Stimulated activated CD8-positive, alpha-beta memory T cell treated with anti-CD3 and anti-CD28 coated beads, Interleukin-2, amount 100 ng/mL, for 1 hour (primary cell): ENCODE measurements at regions not wholly inside any gene's neighbourhood (a gene's known extent, or its start where the extent isn't known, plus 50 kb on each side); places are given as distances from the start of the nearest gene placed in this dataset.
"Not testable (repeated sequence)": the region's sequence is repeated elsewhere in the genome, so short reads cannot be mapped to it uniquely, and the experiment has no call there.

Experiments used
- DNase-seq, 2 donors: peaks; one replicate each; pipeline ENCODE4 v3.0.0-alpha.2; 2020; ENCODE audit warnings: low read depth in 2 of 2

DNA sequence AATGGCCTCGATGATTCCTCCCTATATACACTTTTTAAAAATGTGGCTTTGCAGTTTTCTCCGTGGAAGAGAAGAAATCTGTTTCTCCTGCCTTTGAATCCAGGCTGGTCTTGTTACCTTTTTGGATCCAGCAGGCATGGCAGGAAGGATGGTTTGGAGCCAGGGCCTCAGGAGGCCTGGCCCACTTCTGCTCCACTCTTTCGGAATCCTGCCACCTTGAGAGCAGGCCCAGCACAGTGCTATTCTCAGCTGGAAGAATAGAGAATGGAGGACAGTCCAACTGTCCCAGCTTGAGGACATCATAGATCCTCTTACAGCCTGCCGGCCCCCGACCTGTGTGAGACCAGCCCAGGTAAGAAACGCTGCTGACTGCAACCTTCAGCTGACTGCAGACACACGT, 421.5 kb downstream of the FUT8 start:
- DNase-seq, result no peak

DNA sequence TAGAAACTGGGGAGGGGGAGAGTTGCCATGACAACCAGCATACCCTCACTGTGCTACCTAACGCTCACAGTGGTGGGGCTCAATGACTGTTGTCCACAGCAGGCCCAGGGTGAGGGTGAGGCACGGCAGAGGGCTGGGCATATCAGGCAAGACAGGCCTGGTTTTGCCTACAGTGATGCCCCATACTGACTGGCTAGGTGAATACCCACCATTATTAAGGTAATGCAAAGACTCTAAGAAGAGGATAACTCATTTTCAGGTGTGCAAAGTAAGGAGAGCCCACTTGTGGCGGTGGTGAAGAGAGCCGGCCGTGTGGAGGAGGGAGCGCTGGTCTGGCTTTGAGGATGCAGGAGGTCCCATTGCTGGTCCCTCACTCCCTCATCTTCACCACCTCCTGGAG, 422.3 kb downstream of the FUT8 start:
- DNase-seq, result no peak

DNA sequence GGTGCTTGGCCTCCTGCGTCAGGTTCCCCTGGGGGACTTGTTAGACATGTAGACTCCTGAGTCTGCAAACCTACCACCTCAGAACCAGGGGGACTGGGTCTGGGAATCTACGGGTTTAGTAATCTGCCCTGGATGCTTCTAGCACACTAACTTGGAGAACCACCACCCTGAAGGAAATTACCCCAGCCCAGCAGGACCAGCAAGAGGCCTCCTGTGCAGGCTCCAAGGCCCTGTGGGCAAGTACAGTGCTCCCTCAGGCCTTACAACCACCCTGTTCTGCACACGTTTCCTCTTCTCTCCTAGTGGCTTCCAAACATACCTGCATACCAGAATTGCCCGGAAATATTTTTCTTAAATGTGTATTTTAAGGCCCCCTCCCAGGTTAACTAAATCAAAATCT, 423.0 kb downstream of the FUT8 start:
- DNase-seq, result no peak

DNA sequence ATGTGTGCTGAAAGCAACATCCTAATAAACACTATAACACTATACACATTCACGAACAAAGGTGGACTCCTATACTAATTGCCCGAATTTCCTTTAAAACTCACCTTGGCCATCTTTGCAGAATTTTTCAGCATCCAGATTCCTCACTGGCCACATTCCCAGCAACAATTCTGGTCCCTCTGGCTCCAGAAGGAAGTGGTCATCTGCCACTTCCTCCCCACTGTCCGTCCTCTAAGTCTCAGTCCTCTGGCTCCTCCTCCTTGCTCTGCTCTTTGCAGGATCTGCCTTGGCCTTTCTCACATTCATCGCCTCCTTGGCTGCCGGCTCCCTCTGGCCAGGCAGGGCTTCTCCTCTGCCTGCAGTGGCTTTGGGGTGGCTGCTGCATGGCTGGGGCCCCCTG, 426.0 kb downstream of the FUT8 start:
- no peak for DNase-seq

DNA sequence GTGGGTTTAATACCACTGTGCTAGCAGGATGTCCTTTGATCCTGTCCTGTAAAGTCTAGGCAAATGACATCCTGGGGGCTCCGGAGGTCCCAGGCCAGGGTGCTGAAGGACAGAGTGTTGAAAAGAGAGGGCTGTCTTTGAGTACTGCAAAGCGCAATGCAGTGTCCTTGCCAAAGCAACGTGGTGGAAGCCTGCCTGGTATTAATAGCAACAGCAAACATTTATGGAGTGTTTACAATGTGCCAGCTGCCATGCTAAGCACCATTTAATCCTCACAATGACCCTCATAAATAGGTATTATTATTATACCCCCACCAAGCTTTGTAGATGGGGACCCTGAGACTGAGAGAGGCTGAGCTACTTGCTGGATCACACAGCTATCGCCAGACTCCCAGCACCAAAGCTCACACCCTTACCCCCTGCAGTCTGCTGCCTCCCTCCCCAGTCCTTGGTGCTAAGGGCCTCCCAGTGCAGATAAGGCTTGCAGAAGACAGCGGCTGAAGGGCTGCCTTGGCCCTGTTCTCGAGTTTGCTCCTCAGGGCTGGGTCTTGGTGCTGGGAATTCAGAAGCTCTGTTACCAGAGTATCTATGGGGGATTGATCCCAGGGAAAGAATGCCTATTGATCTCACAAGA, 427.7 kb downstream of the FUT8 start:
- no peak for DNase-seq

DNA sequence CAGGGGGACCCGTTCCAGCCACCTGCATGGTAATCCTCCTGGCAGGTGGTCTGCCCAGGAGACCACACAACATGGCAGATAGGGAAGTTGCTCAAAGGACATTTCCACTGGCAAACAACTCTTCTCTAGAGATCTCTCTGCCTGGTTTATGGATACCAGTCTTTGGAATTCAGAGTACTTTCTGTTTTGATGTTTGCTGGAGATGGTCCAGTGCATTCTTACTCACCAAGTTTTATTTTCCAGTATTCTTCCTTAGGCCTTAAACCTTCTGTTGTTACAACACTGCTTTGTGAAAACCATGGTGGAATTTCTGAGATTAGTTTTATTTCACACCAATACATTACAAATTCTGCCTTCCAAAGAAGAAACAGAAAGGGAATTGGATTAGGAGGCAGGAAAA, 428.3 kb downstream of the FUT8 start:
- DNase-seq, result no peak

DNA sequence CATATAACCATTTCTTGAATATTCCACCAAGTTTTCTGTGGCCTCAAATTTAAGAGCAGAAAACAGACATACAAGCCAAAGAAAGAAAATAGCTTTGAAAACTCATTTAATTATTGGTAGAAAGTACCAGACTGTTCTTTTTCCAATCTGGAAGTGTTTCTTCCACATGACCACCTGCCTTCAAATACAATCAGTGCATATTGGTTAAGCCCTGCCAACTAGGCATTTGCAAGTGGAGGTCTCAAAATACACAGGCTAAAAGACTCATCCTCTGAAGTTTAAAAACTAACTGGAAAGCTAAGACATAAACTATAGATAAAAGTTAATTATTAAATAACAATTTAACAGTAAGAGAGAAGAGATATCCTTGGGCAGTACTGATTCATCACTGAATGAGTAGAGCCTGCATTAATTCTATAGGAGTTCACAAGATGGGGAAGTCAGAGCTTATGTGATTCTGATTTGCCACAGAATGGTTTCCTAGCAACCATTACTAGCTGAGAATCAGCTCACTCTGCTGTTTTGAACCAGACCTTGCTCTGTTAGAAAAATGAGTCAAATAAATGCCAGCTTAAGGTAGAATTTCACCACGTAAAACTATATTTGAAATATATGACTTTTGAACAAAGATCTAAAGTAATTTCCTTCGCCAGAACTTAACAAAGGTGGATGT, 433.8 kb downstream of the FUT8 start:
- no peak for DNase-seq

DNA sequence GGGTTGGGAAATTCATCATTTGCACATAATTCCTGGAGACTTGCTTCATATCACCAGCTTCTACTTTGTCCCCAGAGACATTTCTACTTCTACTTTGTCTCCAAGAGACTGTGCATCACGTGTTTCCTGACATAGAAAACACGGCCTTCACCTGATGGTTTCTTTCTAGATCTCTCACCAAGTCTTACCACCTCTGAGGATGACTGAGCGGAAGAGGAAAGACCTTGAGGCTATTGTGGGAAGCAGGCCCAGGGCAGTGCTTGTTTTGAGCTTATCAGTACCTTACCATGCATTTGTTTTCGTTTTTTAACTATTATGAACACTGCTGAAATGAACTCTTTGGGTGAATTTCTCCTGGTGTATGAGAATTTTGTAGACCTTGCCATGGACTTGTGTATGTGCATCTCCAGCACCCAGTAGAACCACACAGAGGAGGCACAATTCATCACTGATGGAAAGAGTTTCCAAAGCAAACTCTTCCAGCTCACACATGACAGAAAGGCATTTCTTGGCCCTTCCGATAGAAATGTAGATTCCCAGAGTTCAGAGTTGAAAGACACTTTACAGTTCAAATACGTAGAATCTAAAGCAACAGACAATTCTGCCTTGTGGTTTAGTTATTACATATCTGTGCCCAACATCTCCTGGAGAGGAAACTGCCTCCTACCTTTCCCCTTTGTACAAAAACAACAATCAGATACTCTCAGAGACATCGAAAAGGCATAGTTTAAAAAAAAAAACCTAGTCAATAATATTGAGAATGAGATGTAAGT, 434.7 kb downstream of the FUT8 start:
- DNase-seq, result peak in 1 of 2 donors; percentile 34

DNA sequence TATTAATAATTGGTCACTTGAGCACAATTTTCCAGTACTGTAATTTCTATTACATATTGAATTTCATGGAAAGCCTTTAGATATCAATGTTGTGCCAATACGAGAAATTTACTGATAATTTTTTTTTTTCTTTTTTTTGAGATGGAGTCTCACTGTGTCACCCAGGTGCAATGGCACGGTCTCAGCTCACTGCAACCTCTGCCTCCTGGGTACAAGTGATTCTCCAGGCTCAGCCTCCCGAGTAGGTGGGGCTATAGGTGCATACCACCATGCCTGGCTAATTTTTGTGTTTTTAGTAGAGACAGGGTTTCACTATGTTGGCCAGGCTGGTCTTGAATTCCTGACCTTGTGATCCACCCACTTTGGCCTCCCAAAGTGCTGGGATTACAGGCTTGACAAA, 435.4 kb downstream of the FUT8 start:
- DNase-seq, result not testable (repeated sequence)

DNA sequence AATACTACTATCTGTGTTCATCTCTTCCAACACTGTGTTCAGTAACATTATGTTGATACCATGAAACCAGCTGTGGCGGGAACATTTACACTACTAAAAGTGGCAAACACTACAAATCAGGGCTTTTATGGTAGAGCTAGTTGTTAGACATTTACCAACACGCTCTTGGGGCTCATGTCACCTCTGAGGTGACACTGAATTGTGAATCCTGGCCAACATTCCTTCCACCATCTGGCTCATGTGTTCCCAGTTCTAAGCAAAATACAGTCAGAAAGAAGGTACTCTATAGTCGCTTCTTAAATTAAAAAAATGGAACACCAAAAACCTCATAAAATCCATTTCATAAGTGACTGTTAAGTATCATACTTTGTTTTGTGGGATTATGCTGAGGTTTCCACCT, 436.6 kb downstream of the FUT8 start:
- no peak for DNase-seq

DNA sequence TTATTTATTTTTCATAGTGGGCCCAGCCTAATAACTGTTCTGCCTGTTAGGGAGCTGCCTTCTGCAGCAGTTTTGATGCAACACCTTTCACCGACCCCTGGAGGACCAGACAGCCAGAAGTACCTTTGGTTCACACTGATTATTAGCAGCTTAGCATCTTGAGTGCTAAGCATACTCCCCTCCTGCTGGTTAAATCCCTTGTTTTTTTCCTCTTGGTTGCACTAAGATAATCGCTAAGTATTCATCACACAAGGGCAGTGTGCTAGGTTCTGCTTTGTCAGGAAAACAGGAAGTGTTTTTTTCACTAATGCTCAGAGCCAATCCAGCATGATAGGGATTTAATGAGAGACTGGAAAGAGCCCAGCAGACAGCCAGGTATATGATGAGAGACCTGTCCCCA, 437.0 kb downstream of the FUT8 start:
- no peak for DNase-seq

DNA sequence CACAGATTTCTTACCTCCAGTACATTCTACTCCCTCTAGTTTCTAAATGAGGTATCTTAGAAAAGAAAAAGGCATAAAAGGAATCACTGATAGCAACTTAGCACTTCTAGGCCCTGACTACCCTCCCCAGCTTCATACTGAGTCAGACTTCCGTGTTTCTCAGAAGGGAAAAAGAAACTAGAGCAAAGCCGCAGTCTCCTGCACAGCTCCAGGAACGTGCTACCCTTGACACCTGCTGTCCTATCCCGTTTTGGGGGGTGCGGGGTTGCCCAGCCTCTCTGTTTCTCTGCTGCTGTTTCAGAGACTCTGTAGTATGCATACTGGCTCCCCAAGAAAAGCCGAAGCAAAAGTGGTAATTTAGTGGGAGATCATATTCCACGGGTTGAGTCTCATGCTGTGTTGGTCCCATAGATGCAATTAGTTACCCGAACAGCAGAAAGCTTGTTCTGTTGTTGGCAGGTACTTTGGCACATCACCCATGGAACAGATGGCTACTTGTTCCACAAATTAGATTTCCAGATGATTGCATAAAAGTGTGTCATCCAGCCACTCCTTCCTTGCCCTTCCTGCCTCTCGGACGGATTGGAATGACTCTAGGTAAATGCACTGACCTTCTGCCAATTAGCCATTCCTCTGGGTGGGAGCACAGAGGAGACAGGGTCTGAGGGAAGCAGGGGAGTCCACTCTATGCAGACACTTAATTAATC, 438.1 kb downstream of the FUT8 start:
- DNase-seq, result peak; percentile 13 to 31

DNA sequence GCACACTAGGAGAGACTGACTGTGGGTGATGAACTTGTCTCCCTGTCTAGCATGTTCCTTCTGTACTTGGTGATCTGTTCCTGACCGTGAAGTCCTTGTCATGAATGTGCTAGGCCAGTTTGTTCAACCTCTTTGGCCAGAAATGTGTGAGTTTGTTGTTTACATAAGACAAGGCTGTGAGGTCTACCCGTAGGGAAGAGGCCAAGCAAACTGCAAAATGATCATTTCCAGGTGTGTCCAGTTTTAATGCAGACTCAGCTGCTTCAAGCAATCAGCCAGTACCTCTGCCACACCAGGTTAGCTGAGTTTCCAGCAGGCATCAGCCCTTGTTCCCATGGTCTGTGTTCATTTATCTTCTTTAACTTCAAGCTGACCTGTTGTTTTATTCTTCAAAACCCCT, 440.2 kb downstream of the FUT8 start:
- no peak for DNase-seq

DNA sequence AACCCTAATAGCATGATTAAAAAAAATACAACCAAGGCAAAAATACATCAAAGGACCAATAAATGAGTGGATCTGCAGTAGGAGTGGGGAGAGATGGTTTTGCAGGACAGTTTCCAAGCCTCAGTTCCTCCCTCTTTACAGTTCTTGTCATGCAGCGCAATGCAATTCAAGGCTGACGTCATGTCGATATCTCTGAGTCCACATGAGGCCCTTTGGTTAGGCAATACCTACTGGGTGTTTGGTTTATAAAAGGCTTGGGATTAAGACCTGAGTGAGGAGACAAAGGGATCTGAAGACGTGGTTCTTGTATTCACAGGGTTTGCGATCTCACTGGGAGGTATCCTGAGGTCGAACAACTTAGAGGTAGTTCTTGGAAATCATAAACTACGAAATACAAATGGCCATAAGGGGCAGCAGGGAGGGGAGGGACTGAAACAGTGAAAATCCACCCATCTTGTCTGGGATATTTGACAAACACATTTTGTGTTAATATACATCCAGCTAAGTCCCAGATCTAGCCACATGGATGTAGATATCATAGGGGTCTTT, 441.0 kb downstream of the FUT8 start:
- no peak for DNase-seq

DNA sequence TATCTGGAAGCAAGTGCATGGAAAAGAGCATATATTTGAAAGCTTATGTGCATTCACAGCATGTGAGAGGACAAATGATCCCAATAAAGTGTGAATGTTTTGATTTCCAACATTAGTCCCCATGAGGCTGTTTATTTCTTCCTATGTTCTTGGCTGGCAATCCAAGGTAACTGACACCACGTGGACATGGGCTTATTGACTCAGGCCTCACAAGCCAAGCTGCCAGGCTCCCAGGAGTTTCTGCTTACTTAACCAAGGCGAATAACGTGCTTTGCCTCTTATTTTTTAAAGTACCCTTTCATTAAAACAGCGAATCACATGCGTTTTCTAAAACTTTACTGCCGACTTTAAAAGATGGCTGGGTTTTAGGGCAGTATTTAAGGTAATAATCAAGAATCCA, 441.7 kb downstream of the FUT8 start:
- DNase-seq, result no peak

DNA sequence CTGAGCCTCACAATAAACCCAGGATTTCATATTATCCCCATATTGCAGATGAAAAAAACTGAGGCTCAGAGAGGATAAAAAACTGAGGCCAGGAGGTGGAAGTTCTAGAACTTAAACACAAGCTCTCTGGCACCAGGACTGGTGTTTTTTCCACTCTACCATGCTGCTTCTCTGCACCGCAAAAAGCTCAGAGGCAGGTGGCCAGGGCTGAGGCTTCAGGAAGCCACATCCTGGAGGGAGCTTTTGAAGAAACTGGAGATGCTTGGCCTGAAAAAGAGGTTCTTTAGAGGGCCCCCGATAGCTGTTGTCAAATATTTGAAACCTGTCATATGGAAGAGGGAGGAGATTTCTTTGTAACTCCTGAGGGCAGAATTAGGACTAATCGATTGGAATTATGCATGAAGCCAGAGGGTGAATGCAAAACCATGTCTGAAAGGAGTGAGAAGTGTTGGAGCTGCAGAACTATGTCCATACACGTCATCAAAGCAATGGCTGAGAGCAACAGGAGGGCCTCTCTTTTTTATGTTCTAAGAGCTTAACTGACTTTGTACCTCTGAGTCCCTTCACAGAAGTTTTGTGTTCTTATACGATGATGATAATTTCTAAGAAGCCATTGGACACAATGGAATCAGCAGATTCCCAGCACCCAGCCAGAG, 448.6 kb downstream of the FUT8 start:
- DNase-seq, result no peak

DNA sequence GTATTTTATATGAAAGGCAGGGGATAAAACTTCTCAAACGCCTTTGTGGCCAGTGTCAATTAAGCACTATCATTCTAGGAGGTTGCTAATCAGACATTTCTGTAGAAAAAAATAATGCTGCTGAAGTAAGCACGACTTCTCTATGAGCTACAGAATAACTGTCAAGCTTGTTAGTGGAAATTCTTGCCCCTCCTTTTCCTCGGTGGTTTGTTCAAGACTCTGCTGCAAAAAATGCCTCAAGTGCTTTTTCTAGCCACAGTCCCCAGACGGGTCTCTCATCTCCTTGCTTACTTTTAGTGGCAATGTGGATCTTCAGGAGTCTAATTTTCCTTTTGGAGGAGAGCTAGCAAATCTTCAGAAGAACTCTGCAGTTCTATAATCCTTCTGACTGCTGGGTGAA, 452.0 kb downstream of the FUT8 start:
- DNase-seq, result no peak

DNA sequence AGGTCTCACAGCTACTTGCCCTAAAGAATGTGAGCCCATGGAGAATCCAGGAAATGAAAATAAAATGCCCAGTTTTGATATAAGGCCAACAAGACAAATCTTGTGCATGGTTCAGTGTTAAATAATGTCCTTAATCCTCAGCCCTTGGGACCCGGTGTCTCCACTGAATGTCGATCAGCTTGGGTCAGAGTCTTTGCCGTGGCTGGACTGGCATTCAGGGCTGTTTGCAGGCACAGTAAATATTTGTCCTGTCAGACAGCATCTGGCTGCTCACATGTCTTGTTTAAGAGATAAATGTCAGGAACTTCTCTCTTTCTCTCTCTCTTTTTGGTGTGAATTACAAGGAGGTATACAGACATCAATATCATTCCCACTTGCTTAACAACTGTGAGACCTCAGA, 452.5 kb downstream of the FUT8 start:
- DNase-seq, result no peak

DNA sequence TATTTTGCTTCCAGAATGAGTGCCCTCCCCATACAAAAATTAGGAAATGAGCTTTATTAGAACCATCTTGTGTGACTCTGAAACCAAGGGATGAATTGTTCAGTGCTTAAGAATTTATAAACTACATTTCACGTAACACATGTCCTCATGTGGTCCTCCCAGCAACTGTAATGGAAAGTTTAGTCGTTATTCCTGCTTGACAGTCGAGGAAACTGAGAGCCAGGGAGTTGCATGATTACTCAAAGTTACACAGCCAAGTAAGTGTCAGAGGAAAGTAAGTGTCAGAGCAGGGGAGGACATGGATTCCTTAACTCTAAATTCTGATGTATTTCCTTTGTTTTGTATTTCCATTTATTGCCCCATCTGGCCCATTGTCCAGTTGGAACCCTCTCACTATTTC, 453.9 kb downstream of the FUT8 start:
- DNase-seq, result no peak

DNA sequence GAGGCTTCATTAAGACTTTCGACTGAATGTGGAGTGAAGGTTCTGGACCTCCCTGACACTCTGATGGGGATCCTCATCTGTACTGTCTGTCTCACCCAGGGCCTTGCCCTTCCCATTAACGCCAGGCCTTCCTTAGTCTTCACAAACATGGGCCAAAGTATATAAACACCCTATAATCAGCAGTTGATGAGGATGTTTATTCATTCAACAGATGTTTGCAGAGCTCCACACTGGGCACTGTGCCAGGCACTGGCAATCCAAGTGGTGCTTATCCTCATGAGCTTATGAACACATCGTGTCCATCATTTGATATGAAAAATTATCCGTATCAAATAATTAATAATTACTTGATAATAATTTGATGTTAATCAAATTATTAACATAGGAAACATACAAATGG, 454.4 kb downstream of the FUT8 start:
- DNase-seq, result no peak

DNA sequence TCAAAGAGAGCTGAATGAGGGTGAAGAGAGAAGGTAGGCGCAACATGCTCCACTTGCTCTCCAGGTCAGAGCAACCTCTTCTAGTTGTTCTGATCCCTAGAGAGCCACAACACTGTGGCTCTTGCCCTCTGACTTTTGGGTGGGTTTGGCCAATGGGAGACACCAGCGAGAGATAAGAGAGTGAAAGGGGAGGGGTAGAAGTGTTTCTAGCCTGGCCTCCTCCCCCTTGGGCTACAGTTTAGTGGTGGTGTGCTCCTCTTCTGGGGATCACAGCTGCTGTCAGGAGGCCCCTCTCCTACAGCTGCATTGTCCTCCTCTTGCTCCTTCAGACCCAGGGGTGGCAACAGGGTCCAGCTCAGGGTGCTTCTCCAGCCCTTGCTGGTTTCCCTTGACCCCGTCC, 454.8 kb downstream of the FUT8 start:
- no peak for DNase-seq

DNA sequence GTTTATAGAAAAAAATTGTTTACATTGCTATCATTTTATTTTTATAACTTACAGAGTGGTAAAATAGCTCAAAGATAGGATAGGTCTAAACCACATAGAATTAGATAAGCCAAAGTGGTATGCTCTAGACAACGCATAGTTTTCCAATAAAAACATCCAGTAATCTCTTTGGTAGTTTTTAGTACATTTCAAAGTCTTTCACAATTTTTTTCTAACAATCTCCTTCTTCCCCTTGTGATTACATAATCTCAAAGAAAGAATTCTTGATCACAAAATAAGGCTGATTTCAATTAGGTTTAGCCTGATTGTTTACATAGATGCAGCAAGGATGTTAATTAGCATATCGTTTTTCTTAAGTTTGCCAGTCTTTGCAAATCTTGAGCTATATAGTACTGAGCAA, 460.0 kb downstream of the FUT8 start:
- no peak for DNase-seq
